Hypothalamus (tissue), 51 donors: ENCODE measurements at regions not wholly inside any gene's neighbourhood (a gene's known extent, or its start where the extent isn't known, plus 50 kb on each side); places are given as distances from the start of the nearest gene placed in this dataset.

ENCODE experiments used
- DNase-seq, 51 donors: peaks; one replicate each; lab custom pipeline; 2025; lab: John Stamatoyannopoulos, UW

DNA sequence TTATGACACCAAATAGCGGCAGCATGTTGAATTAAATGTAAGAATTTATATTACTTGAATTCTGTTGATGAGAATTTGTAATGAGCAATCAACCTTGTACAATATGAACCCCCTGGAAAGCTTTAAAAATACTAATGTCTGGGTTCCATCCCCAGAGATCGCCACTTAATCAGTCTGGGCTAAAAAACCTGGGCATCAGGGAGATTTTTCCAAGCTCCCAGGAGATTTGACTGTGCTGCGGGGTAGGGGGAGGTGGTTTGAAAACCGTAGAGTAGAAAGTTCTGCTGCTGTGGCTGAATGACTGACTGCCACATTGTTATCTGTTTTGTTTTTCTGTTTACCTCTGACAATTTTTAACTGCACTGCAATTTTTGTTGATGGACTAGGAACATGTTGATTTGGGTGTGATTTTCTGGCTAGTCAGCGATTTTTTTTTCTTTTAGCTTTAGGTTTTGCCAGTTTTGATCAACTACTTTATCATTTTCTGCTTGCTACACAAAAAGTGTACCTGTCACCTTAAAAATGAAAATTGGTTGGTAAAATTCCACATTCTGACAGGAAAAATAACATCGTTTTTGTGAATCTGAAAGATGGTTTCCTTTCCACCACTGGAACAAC lies 79.3 kb downstream of the PCTP start:
- no peak for DNase-seq

DNA sequence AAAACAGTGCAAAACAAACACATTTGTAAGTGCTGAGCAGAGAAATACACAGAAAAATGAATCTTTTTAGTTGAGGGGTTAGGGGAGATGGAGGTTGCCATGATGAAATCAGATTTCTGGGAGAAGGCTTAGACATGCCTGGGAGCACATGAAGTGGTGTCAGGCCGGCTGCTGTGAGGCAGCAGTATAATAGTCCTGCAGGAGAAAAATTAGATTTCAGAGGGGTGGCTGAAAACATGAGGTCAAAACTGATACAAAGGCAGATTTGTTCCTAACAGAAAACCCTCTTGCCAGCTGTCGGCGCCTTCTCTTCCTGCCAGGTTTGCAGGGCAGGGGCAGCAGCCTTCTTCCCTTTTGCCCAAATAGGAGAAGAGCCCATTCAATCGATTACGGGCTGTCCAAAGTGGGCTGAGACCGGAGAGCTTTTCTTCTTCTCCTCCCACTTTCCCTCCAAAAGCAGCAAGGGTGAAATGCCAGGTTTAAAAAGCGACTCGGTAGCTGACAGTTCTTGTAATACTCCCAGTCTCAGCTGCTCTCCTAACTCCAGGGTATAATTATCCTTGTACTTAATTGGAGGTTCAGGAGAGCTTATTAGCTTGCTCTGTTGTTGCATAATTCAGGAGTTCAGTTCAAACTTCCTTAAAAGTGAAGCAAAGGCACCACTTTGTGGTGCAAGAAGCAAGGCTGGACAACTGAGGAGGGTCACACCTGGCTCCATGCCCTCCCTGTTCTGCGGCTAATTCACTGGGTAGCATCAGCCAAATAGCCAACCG lies 80.0 kb downstream of the PCTP start:
- peak in 2 of 51 donors; percentile 1 to 22 for DNase-seq

DNA sequence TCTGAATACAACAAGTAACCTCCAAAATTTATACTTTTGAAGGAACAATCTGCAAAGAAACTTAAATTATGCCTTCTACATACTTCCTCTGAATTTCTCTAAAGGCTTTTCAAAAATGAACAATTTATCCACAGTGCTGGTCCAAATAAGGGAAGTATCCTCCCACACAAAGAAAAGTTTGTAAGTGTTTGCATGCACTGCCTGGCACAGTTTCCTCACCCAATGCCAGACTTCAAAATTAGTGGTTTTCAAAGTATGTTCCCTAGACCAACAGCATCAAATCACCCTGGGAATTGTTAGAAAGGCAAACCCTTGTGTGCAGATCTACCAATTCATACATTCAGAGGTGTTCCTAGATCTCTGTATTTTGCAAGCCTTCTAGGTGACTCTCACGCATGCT lies 82.5 kb downstream of the PCTP start:
- no peak for DNase-seq

DNA sequence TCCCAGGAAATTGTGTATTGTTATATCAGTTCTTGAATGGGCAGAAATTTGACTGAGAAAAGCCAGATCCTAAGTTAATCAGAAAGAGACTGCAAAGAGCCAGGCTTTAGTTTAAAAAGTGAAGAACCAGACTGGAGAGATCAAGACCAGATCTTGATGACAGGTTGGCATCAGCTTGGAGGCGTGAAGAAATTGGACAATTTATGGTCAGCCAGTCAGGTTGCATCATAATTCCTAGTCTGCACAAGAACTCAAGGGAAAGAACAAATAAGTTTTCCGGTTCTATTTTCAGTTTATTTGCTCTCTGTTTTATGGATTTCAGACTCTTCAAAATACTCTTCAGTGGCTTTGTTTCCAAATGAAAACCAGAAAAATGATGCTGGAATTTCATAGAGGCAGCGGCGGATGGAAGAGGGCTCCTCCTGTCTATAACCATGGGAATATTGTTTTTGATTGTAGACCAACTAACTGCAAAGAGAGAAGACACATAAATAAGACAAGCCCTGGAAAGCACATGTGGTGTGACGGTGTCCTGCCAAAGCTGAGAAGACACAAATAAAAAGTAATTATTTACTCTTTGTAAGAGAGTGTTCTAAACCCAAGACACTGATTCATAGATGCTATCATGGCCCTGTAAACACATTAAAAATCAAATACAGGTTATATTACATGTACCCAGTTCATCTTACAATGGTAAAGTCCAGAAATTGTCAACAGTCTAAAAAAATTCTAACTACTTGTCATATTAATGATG lies 91.7 kb downstream of the PCTP start:
- DNase-seq, result no peak

DNA sequence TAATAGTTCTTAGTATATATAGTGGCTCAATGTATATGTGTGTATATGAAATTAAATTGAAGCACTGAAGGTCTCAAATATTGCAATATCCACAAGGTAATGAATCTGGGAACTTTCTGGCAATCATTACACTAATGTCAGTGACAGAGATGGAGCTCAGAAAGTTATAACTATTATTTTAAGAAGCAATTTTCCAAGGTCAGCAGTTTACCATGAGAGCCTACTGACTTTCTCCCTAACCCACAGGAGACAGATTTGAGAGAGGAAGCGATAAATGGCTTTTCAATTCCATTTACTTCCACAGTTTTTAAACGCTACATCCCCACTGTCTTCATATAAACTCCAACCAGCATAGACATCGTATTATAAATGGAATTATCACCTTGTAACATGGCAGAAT lies 92.9 kb downstream of the PCTP start:
- DNase-seq, result no peak

DNA sequence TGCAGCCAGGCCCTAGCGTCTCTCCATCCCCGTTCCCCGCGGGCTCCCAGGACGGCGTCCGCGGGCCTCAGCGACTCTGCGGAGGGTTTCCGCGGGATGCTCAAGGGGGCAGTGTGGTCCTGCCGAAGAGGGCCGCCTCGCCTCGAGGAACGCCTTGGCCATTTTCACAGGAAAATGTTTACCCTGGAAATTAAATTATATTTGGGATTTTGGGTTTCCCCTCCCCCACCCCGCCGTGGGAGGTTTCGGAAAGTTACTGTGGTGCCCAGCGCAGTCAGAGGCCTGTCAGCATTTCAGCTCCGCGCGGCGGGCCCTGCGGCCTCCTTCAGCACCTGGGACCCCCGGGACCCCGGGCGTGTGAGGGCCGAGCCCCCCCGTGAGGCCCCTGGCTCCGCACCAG lies 94.5 kb downstream of the PCTP start:
- peak in 37 of 51 donors; percentile 1 to 56 (median 14) for DNase-seq

DNA sequence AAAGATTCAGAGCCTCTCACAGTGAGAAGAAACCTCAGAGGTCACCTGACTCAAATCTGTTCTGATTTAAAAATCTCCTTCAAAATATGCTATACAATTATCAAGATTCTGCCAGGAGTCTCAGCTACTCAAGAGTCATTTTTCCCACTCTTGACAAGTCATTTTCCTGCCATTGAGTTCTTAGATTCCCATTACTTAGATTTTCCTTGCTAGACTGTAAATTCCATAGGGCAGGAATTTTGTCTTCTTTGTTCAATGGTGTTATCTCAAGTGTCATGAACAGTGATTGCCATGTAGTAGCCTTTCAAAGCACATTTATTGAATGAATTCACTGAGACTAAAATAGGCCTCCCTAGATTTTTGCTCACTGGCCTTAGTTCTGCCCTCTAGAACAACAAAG lies 95.9 kb downstream of the PCTP start:
- no peak for DNase-seq

DNA sequence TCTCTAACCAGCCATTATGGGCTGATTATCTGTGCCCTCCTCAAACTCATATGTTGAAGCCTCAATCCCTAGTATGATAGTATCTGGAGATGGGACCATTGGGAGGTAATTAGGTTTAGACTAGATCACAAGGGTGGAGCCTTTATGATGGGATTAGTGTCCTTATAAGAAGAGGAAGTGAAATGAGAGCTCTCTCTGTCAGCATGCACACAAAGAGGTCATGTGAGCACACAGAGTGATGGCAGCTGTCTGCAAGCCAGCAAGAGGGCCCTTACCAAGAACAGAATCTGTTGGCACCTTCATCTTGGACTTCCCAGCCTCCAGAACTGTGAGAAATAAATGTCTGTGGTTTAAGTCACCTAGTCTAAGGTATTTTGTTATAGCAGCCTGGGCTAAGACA lies 101.9 kb downstream of the PCTP start:
- no peak for DNase-seq

DNA sequence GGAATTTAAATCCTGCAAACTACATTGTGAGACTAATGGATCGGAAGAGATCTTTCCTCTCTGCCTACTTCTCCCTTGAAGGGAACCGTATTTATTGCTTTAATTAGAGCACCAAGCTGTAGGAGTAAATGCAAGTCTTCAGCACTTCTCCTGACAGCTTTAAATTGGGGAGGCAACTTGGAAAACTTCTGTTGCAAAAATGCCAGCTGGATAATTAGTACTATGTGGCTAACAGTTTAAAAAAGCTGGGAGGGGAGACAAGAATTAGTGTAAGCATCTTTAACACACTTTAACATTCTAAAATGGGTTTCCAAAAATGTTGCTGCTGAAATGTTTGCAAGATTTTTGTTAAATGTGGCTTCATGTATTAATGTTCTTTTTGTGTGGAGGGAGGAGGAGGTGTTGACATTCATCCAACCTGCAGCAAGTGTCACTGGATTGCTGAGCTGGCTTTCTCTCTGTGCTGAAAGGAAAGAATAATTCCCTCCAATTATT lies 108.5 kb downstream of the PCTP start:
- DNase-seq, result peak in 1 of 51 donors; percentile 33

DNA sequence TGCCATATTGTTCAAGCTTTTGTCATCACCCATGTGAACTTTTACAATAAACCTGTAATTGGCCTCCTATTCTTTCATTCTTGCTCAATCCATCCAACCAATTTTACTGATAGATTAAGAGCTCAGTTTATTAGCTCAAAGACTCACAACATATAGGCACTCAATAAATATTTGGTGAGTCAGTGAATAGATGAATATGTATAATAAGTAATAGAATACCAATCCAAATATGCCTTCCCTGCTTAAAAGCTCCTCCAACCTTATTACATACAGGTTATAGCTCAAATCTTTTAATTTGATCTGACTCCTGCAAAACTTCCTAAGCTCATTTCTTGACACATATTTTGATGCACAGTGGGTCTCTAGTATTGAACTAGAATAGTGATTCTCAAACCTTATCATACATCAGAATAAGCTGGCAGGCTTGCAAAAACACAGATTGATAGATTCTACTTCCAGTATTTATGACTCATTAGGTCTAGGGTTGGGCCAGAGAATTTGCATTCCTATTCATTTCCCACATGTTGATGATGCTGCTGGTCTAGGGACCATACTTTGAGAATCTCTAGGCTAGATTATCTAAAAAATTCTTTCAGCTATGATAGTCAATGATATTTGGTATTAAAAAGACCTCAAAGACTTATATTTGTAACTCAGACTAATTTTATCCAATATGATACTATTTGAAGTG lies 114.4 kb downstream of the PCTP start:
- DNase-seq, result no peak

DNA sequence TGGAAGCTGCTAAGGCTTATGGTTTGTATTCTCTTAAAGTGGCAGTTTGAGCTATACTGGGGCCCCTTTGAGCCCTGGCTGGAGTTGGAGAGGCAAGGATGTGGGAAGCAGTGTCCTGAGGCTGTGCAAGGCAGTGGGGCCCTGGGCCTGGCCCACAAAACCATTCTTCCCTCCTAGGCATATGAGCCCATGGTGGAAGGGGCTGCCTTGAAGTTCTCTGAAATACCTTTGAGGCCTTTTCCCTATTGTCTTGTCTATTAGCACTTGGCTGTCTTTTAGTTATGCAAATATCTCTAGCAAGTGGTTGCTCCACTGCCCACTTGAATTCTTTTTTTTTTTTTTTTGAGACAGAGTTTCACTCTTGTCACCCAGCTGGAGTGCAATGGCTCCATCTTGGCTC lies 119.2 kb downstream of the PCTP start:
- no peak for DNase-seq

DNA sequence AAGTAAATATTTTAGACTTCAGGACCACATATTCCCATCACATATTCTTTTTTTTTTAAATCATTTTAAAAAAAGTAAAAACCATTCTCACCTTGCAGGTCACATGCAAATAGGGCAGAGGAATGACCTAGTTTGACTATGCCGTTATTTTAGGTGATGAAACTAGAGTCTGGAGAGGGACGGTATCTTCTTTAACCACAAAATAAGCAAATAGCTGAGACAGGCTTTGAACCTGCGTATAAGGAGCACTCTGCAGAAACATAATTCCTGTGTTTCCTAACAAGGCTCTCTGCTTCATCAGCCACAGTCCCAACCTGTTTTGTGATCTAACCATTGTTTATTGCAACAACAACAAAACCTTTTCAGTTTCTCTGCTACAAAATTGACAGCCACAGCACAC lies 121.5 kb downstream of the PCTP start:
- DNase-seq, result no peak

DNA sequence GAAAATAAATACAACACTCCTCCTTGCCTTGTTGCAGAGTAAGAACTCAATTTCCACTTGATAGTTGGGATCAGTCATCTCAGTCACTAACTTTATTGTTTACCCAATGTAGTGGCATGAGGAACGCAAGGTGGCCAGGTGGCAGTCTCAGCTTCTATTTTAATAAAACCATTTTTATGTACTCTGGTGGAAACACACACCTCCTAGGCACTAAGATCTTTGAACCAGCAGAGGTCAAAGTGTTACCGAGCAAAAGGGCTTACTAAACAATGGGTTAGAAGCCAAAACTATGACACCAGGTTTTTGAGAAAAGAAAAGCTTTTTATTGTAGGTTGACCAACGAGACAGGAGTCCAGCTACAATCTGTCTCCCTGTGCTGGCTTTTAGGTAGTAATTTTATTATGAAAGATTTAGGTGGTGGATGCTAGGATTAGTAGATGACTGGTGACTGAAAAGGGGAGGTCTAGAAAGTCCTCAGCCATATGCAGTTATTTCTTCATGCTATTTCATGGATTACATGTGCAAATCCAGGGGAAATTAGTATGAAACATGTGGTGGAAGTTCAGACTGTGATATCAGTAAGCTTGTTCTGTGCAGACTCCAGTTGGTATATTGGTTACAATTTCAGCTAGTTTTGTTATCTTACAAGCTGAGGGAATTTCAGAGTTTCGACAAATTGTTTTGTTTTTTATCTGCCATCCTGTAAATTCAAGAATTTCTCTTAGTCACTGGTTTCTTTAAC lies 122.3 kb downstream of the PCTP start:
- DNase-seq, result no peak

DNA sequence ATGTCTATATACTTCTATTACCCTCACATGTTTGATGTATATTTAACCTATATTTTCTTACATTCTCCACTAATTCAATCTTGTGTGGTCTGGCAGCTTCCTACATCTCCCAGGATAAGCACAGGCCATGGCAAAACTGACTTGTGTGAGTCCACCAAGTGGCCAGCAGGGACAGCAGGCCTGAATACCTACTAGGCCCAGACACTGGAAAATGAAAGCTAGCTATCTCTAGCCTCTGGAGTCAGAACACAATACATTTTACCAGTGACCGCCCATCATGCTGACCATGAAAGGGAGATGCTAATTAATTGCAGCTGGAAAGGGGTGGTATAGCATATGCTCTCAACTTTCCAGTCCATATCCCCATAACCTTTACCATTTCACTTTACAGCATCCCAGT lies 132.3 kb downstream of the PCTP start:
- DNase-seq, result no peak

DNA sequence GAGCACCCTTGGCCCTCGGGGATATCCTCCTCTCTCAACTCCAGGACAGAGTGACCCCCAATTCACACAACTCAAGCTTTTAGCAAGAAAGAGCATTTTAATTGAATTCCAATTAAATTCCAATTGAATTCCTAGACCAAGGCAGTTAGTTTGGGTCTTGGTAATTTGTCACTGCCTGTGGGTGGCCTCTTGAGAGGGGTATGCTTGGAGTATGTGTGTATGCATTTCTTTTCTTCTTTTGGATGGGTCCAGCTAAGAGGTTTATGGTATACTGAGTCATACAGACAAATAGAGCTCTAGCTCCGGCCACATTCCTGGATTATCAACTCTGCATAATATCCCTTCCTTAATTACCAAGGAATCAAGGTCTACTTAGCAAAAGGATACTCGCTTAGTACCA lies 136.7 kb downstream of the PCTP start:
- DNase-seq, result no peak

DNA sequence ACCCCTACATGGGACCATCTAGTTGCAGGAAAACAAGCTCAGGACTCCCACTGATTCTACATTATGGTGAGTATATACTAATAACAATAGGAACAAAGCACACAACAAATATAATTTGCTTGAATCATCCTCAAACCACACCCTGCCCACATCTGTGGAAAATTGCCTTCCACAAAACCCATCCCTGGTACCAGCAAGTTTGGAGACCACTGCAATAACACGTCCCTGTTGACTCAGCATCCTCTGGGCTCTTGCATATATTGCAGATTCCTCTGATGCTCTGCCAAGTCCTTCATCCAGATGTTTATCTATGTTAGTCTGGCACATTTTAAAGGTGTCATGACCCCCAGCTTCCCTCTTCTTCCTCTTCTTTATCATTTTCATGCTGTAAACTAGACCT lies 138.4 kb downstream of the PCTP start:
- no peak for DNase-seq

DNA sequence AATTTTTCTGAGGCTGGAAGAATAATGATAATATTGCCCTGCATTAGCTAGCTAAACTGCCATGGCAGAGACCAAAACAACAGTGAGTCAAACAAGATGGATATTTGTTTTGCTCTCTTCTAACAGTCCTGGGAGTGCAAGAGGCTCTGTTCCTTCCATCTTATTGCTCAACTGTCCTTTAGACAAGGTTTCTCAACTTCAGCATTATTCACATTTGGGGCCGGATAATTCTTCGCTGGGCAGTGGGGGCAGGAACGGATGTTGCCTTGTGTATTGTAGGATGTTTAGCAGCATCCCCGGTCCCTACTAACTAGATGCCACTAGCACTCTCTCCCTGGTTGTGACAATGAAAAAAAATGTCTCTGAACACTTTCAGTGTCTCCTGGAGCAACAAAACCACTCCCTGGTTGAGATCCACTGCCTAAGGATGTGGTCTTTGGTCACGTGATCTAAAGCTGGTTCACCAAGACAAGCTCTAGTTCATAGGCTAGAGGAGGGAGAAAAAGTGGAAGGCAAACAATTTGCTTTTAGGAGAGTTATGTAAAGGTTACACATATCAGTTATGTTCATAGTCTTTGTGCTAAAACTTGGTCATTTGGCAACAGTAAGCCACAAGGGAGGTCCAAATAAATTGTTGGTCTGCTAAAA lies 144.4 kb downstream of the PCTP start:
- no peak for DNase-seq

DNA sequence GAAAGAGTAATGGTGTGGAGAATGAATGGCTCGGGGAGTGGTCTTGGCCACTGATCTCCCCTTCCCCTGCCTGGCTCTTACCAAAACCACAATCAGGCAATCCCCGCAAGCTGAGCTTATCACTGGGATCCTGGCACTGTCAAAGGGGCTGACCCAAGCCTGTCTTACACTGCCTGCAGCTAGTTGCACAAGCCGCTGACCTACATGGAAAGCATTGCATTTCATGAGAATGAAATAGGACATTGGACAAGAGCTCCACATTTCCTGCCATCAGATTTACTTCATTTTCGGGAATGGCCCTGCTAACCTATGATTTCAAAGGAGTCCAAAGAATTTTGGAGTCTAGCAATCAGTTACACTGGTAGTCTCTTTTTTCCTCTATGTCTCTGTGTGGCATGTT lies 146.4 kb downstream of the PCTP start:
- DNase-seq, result no peak

DNA sequence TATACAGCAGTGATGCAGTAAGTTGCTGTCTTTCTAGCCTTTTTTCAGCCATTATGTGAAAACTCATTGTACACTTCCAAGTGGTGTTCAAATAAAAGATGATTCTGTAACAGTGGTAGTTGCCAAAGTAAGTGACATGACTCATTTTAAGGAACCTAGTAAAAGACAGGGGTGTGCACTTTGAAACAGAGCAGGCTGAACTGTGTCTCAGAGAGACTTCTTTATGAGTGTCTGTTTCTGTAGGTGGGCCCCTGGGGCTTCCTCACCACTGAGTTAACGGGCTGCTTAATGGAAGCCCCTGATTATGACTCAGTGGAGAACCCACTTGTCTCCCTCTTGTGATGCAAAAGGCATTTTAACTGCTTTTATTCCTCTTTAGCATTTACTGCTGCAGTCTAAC lies 147.3 kb downstream of the PCTP start:
- DNase-seq, result no peak

DNA sequence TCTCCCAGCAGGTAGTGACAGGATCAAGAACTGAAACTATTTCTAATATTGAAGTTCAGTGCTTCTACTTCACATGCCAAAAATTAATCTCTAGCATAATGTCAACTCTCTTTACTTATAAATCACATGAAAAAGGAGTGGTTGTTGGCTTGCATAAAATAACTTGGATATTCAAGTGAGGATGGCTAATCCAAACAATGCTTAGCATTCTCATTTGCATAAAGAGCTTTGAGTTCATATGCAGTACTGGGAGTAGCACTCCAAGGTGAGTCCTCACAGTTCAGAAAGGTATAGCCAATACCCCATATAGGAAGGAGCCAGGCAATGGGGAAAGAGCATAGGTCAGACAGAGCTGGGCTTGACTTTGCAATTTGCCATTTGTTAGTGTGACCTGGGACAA lies 149.3 kb downstream of the PCTP start:
- DNase-seq, result no peak
